ENCODE measurements at regions not wholly inside any gene's neighbourhood (a gene's known extent, or its start where the extent isn't known, plus 50 kb on each side); places are given as distances from the start of the nearest gene placed in this dataset.

DNA sequence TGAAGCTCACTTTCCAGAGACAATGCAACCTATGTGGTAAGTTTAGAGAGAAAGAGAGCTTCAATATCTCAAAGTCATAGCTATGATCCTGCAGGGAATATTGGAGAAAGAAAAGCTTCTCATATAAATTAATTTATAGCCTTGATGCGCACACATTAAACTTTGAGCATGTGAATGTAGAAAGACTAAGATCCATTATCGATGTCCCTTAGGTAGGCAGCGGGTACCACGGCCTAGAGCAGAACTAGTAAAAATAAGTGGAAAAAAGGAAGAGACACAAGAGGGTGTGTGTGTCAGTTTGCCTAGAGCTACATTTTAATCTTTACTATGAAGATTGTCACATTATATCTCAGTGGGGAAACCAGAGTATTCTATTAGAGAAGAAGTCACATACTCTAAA lies 685.6 kb downstream of the AMY1C start:
- TF ChIP-seq, protein P1, sequence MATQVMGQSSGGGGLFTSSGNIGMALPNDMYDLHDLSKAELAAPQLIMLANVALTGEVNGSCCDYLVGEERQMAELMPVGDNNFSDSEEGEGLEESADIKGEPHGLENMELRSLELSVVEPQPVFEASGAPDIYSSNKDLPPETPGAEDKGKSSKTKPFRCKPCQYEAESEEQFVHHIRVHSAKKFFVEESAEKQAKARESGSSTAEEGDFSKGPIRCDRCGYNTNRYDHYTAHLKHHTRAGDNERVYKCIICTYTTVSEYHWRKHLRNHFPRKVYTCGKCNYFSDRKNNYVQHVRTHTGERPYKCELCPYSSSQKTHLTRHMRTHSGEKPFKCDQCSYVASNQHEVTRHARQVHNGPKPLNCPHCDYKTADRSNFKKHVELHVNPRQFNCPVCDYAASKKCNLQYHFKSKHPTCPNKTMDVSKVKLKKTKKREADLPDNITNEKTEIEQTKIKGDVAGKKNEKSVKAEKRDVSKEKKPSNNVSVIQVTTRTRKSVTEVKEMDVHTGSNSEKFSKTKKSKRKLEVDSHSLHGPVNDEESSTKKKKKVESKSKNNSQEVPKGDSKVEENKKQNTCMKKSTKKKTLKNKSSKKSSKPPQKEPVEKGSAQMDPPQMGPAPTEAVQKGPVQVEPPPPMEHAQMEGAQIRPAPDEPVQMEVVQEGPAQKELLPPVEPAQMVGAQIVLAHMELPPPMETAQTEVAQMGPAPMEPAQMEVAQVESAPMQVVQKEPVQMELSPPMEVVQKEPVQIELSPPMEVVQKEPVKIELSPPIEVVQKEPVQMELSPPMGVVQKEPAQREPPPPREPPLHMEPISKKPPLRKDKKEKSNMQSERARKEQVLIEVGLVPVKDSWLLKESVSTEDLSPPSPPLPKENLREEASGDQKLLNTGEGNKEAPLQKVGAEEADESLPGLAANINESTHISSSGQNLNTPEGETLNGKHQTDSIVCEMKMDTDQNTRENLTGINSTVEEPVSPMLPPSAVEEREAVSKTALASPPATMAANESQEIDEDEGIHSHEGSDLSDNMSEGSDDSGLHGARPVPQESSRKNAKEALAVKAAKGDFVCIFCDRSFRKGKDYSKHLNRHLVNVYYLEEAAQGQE (IDR thresholded peaks at IDR 0.05; ENCODE audit: insufficient read depth in 1 of 2, low read depth in 2 of 2, low read length in 2 of 2): no peak
- no peak for TF ChIP-seq TAF1 (IDR thresholded peaks at IDR 0.05; ENCODE audit: borderline replicate concordance, insufficient read depth, low read length)
- no peak for TF ChIP-seq POLR2AphosphoS5 (IDR thresholded peaks at IDR 0.05; ENCODE audit: low read depth, low read length)
